Ovary (tissue), 7 donors: ENCODE measurements at regions not wholly inside any gene's neighbourhood (a gene's known extent, or its start where the extent isn't known, plus 50 kb on each side); places are given as distances from the start of the nearest gene placed in this dataset.
A peak's percentile ranks its signal among the peaks of the same experiment; 100 is the strongest.

Experiments
- DNase-seq, 5 donors: peaks; one replicate each; pipeline ENCODE4 v3.0.0-alpha.2; 2019 to 2020
- H3K27ac ChIP-seq, 2 donors: fragments of 200-600 bp; one replicate each; pipeline versions ENCODE4 v1.5.1 to v1.8.0; 2019 to 2022
- H3K27me3 ChIP-seq: fragments of 200-600 bp; one replicate; pipeline ENCODE4 v1.8.0; 2022
- H3K36me3 ChIP-seq: fragments of 200-600 bp; sonication (generic); one replicate; pipeline ENCODE4 v1.5.1; 2019
- H3K4me1 ChIP-seq: one replicate; pipeline ENCODE4 v1.8.1; 2013; ENCODE audit warnings: mild to moderate bottlenecking, moderate library complexity; ENCODE audit not compliant: insufficient read depth
- H3K4me3 ChIP-seq: fragments of 200-600 bp; sonication (generic); one replicate; pipeline ENCODE4 v1.5.1; 2017
- H3K9me3 ChIP-seq, 2 donors: fragments of 200-600 bp in 1 of 2; sonication (generic) in 1 of 2; one replicate each; pipeline versions ENCODE4 v1.5.1 to v1.8.1; 2013 to 2019; ENCODE audit warnings: mild to moderate bottlenecking in 1 of 2, moderate library complexity in 1 of 2
- EP300 ChIP-seq: sonication (generic); formaldehyde crosslinking; IDR thresholded peaks from one replicate; pipeline ENCODE4 v1.6.1; 2017; ENCODE audit warnings: antibody characterized with exemption
- POLR2A ChIP-seq: fragments of 450-650 bp; IDR thresholded peaks from one replicate; pipeline ENCODE4 v1.6.1; 2017; ENCODE audit warnings: antibody characterized with exemption, mild to moderate bottlenecking, moderate library complexity
- WGBS, 3 donors: extraction: QIAGEN DNeasy Blood & Tissue Kit in 1 of 3; methylation state at CpG; one replicate each; pipeline versions ENCODE4 v1.1.5 to v1.1.7; 2013 to 2017; 5-methylcytosine and 5-hydroxymethylcytosine counted together
- intact Hi-C, 4 donors: fragments of 100-400 bp; cut with DNase I; formaldehyde crosslinking; loops; one replicate each; pipeline versions ENCODE4 v1.11.0 to v1.15.1; 2022 to 2023
- TF ChIP-seq, protein P1 (sequence below), 3 donors: fragments of 450-650 bp in 2 of 3; fragments of 200-600 bp in 1 of 3; IDR thresholded peaks; one replicate each; pipeline versions ENCODE4 v1.5.1 to v1.8.0; 2016 to 2022; ENCODE audit warnings: antibody characterized with exemption in 3 of 3, mild to moderate bottlenecking in 1 of 3
- donor health status: DM: no; HTN: no; CAD: no; lungs with moderate emphysema.
- donor health status: DM: no; HTN: no; CAD: no.
- donor health status: Bipolar disorder and iron deficiency.
- donor health status: DM: no; HTN: no; CAD: no.
- donor health status: DM: yes; HTN: yes; CAD: no.

GRCh38 chr3:74537857-74538256 is 76.6 kb downstream of the CNTN3 start:
- Histone ChIP-seq H3K4me3 (no peak overlapping the region), H3K27me3 (no peaks in the 10 kb centered on the region), H3K9me3 (no peaks in the 10 kb centered on the region), H3K36me3 (no peaks in the 10 kb centered on the region), H3K27ac (no peak overlapping the region), H3K4me1 (no peaks in the 10 kb centered on the region)
- DNase-seq = no peak
- 87 to 92% (median 91%) methylated on average over 2 of the region's 2 CpGs for WGBS, 3 donors
- TF ChIP-seq EP300 = no peak
- TF ChIP-seq POLR2A = no peak
- TF ChIP-seq, protein P1, sequence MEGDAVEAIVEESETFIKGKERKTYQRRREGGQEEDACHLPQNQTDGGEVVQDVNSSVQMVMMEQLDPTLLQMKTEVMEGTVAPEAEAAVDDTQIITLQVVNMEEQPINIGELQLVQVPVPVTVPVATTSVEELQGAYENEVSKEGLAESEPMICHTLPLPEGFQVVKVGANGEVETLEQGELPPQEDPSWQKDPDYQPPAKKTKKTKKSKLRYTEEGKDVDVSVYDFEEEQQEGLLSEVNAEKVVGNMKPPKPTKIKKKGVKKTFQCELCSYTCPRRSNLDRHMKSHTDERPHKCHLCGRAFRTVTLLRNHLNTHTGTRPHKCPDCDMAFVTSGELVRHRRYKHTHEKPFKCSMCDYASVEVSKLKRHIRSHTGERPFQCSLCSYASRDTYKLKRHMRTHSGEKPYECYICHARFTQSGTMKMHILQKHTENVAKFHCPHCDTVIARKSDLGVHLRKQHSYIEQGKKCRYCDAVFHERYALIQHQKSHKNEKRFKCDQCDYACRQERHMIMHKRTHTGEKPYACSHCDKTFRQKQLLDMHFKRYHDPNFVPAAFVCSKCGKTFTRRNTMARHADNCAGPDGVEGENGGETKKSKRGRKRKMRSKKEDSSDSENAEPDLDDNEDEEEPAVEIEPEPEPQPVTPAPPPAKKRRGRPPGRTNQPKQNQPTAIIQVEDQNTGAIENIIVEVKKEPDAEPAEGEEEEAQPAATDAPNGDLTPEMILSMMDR (IDR thresholded peaks at IDR 0.05) = no peak
- intact Hi-C loops = no loop called here

DNA sequence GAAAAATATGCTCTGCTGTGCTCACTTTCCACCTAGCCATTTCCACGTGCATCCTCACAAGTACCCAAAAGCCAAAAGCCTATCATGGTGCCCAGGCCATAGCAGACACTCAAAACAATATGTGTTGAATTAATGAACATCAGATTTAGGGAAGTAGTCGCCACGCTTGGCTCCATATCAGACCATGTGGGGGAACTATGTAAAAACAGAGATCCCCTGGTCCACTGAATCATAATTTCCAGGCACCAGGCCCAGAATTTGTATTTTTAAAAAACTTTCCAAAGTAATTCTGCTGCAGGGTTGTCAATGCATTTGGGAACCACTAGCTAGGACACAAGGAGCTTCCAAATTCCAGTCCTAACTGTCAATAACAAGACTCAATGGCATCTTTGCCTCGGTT is 77.3 kb downstream of the CNTN3 start:
- TF ChIP-seq EP300 (no peak), POLR2A (no peak)
- TF ChIP-seq, protein P1 (IDR thresholded peaks at IDR 0.05) = no peak
- DNase-seq = peak in 2 of 5 donors; percentile 9 to 27
- Histone ChIP-seq H3K27me3 (no peaks in the 10 kb centered on the region), H3K36me3 (no peaks in the 10 kb centered on the region), H3K4me1 (no peaks in the 10 kb centered on the region), H3K4me3 (no peak overlapping the region), H3K9me3 (no peaks in the 10 kb centered on the region), H3K27ac (no peak overlapping the region)
- intact Hi-C loops = no loop called here
- 22 to 27% (median 25%) methylated on average over 4 of the region's 4 CpGs for WGBS, 3 donors

- no peaks in the 10 kb centered on the region for H3K9me3 ChIP-seq
- intact Hi-C loops = no loop called here
- 84 to 91% (median 91%) methylated on average over 3 of the region's 3 CpGs for WGBS, 3 donors
- H3K27ac ChIP-seq = no peak overlapping the region
- no peaks in the 10 kb centered on the region for H3K36me3 ChIP-seq
- no peak overlapping the region for H3K4me3 ChIP-seq
- no peaks in the 10 kb centered on the region for H3K4me1 ChIP-seq
- no peak for DNase-seq
- TF ChIP-seq EP300 (no peak), POLR2A (no peak)
- TF ChIP-seq, protein P1 (IDR thresholded peaks at IDR 0.05) = no peak
- H3K27me3 ChIP-seq = no peaks in the 10 kb centered on the region
These were observed 79.2 kb downstream of the CNTN3 start for GRCh38 chr3:74535281-74535680.

GRCh38 chr3:74534611-74535010 is 79.8 kb downstream of the CNTN3 start:
- intact Hi-C loops = no loop called here
- 90 to 95% (median 93%) methylated on average over 2 of the region's 2 CpGs for WGBS, 3 donors

More at GRCh38 chr3:74534611-74535010, 79.8 kb downstream of the CNTN3 start:
- Histone ChIP-seq H3K4me1 (no peaks in the 10 kb centered on the region), H3K27ac (no peak overlapping the region), H3K4me3 (no peak overlapping the region), H3K27me3 (no peaks in the 10 kb centered on the region), H3K36me3 (no peaks in the 10 kb centered on the region), H3K9me3 (no peaks in the 10 kb centered on the region)
- TF ChIP-seq EP300 (no peak), POLR2A (no peak)
- TF ChIP-seq, protein P1 (IDR thresholded peaks at IDR 0.05) = no peak
- no peak for DNase-seq
